ENCODE measurements at regions not wholly inside any gene's neighbourhood (a gene's known extent, or its start where the extent isn't known, plus 50 kb on each side); places are given as distances from the start of the nearest gene placed in this dataset.

DNA sequence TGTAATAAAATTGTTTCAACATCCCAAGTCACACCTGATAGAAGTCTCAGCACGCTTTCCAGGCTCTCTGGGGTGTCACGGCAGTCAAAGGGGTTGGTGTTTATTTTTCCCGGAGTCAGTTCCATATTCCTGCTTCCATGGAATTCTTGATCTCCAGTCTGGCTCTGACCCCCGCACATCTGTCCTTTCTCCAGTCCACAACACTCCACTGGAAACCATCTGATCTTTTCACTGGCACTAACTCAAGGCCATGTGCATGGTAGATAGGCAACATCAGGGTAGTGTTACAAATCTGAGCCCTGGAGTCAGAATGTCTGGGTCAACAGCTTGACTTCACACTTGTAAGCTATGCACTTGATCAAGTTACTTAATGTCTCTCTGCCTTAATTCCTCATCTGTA lies 176.2 kb downstream of the WDR11 start:
- no peak for DNase-seq (ENCODE audit: low read depth)
- H3K4me3 ChIP-seq (replicated peaks; ENCODE audit: low read depth, low read length): no peak overlapping the region
- TF ChIP-seq, protein P1, sequence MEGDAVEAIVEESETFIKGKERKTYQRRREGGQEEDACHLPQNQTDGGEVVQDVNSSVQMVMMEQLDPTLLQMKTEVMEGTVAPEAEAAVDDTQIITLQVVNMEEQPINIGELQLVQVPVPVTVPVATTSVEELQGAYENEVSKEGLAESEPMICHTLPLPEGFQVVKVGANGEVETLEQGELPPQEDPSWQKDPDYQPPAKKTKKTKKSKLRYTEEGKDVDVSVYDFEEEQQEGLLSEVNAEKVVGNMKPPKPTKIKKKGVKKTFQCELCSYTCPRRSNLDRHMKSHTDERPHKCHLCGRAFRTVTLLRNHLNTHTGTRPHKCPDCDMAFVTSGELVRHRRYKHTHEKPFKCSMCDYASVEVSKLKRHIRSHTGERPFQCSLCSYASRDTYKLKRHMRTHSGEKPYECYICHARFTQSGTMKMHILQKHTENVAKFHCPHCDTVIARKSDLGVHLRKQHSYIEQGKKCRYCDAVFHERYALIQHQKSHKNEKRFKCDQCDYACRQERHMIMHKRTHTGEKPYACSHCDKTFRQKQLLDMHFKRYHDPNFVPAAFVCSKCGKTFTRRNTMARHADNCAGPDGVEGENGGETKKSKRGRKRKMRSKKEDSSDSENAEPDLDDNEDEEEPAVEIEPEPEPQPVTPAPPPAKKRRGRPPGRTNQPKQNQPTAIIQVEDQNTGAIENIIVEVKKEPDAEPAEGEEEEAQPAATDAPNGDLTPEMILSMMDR (IDR thresholded peaks at IDR 0.05; ENCODE audit: low read length, missing control alignments): no peak

DNA sequence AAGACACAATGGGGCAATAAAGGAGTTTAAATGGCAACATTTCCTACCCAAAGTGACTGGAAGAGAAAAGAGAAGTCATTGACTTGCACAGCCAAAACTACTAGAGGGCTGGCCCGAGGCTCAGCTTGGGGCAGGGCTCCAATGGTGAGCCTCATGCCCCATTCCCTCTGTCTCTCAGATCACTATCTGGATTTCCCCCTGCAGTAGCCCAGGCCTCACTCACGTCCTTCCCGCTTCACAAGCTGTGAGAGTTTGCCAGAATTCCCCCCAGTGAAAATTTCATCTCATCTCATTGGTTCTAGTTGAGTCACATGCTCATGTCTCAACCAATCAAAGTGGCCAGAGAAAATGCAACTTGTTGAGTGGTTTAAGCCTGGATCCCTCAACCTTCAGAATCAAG lies 181.3 kb downstream of the WDR11 start:
- TF ChIP-seq, protein P1 (IDR thresholded peaks at IDR 0.05; ENCODE audit: low read length, missing control alignments): no peak
- H3K4me3 ChIP-seq (replicated peaks; ENCODE audit: low read depth, low read length): no peak overlapping the region
- DNase-seq (ENCODE audit: low read depth): no peak

DNA sequence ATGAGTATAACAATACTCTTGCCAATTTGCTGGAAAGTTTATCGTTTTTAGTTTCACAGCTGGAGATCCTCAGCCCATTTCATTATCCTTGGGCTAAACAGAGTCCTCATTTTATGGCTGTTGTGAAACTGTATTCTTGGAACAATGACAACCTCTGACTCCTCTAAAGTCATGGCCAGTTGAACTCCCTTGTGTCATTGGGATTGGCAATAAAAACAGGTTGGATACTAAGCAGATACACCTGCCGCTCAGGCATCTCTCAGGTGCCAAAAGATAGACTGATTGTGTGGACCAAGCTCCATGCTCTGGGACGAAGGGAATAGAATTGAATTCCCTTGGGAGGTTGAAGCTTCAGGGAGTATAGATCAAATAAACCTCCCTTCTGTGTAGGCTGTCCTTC lies 182.2 kb downstream of the WDR11 start:
- no peak overlapping the region for H3K4me3 ChIP-seq (replicated peaks; ENCODE audit: low read depth, low read length)
- no peak for DNase-seq (ENCODE audit: low read depth)
- TF ChIP-seq, protein P1 (IDR thresholded peaks at IDR 0.05; ENCODE audit: low read length, missing control alignments): no peak

DNA sequence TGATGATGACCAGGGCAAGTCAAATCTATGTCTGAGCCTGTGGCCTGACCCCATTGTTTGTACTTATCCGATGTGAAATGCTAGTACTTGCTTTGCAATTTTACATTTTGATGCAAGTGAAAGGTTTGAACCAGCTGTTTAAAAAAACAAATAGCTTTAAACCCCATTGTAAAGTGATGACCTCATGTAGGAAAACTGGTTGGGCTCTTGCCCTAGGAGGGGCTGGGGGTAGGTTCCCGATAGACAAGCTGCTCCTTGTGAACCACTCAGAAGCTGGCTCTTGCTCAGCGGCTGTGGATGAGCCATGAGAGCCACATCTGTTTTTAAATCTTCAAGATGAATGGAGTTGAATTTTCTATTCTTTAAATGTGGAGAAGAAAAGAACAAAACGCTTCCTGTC lies 185.3 kb downstream of the WDR11 start:
- no peak overlapping the region for H3K4me3 ChIP-seq (replicated peaks; ENCODE audit: low read depth, low read length)
- no peak for DNase-seq (ENCODE audit: low read depth)
- TF ChIP-seq, protein P1 (IDR thresholded peaks at IDR 0.05; ENCODE audit: low read length, missing control alignments): no peak

DNA sequence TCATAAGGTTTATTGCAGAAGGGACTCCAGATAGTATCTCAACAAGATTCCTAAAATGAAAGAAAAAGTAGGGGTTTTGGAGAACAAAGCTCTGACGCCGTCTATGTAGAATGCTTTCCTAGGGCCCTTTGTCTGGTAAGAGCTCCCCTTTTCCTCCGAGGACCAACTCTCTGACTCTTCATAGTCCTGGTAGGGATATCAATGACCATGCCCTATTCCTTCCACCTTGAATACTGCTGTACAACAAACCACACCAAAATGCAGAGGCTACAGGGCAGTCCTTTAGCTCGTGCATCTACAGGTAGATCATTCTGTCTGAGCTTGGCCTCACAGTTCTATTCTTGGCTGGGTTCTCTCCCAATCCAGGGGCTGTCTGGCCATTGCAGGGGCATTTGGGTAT lies 190.3 kb downstream of the WDR11 start:
- TF ChIP-seq, protein P1 (IDR thresholded peaks at IDR 0.05; ENCODE audit: low read length, missing control alignments): no peak

DNA sequence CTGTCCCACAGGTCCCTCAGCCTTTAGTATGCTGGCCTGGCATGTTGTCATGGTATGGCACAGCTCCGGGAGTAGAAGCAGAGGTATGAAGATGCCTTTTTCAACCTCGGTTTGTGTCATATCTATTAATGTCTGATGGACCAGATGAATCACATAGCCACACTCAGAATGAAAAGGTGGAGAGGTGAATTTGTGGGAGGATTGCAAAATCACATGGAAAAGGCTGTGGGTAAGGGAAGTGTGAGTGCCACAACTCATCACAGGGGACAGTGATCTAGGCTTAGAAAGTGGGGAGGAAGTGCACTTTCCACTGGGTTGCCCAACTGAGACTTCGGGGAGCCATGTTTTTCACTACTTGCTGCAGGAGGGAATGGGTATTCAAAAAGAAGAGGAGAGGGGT lies 190.7 kb downstream of the WDR11 start:
- no peak overlapping the region for H3K4me3 ChIP-seq (replicated peaks; ENCODE audit: low read depth, low read length)
- no peak for DNase-seq (ENCODE audit: low read depth)
- TF ChIP-seq, protein P1 (IDR thresholded peaks at IDR 0.05; ENCODE audit: low read length, missing control alignments): no peak

More for the DNA sequence above, 190.3 kb downstream of the WDR11 start:
- no peak for DNase-seq (ENCODE audit: low read depth)
- H3K4me3 ChIP-seq (replicated peaks; ENCODE audit: low read depth, low read length): no peak overlapping the region

DNA sequence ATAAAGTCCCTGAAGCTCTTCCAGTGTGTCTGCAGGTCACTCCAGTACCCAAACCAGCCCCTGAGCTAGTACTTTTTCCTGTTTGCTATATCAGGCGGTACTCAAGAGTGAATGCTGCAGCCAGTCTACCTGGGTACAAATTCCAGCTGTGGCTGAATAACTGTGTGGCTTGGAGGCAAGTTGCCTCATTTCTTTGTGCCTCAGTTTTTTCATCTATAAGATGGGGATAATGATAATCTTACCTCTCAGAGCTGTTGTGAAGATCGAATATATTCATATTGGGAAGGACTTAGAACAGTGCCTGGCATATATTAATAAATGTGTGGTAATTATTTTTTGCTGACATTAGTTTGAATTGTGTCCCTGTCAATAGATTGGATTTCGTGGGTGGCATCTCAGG lies 191.2 kb downstream of the WDR11 start:
- H3K4me3 ChIP-seq (replicated peaks; ENCODE audit: low read depth, low read length): no peak overlapping the region
- DNase-seq (ENCODE audit: low read depth): no peak
- TF ChIP-seq, protein P1 (IDR thresholded peaks at IDR 0.05; ENCODE audit: low read length, missing control alignments): no peak
